Stimulated activated CD8-positive, alpha-beta memory T cell treated with anti-CD3 and anti-CD28 coated beads, Interleukin-4, amount 100 ng/mL, for 24 hours (primary cell): ENCODE measurements at regions not wholly inside any gene's neighbourhood (a gene's known extent, or its start where the extent isn't known, plus 50 kb on each side); places are given as distances from the start of the nearest gene placed in this dataset.
"Not testable (repeated sequence)": the region's sequence is repeated elsewhere in the genome, so short reads cannot be mapped to it uniquely, and the experiment has no call there.

Experiments
- DNase-seq: peaks from one replicate; pipeline ENCODE4 v3.0.0-alpha.2; 2020; ENCODE audit warnings: low read depth

DNA sequence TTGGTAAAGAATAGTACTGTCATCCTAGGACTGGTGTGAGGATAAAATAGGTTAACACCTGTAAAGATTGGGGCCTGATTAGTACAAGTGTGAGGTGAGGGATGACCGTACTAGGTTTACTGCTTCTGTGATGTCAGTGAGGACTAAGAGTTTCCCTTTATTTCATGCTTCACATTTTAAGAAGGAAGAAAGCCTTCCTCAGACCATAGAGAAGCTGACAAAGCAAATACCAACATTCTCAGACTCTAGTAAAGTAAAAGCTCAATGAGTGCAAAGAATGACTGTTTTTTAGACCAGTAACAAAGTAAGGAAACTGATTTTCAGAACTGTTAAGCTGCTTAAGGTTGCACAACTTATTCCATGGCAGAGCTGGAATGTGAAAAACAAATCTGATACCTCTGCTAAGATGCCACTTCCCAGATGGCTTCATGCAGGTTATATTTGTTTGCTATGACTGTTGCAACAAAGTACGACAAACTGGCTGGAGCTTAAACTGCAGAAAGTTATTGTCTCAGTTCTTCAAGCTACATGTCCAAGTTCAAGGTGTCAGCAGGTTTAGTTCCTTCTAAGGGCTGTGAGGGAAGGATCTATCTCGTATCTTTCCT is 354.9 kb downstream of the RSL24D1 start:
- no peak for DNase-seq

GRCh38 chr15:54840621-54841398 is 355.9 kb downstream of the RSL24D1 start:
- DNase-seq: no peak

- DNase-seq: no peak
Observed at GRCh38 chr15:54839379-54839778, 357.4 kb downstream of the RSL24D1 start.

DNA sequence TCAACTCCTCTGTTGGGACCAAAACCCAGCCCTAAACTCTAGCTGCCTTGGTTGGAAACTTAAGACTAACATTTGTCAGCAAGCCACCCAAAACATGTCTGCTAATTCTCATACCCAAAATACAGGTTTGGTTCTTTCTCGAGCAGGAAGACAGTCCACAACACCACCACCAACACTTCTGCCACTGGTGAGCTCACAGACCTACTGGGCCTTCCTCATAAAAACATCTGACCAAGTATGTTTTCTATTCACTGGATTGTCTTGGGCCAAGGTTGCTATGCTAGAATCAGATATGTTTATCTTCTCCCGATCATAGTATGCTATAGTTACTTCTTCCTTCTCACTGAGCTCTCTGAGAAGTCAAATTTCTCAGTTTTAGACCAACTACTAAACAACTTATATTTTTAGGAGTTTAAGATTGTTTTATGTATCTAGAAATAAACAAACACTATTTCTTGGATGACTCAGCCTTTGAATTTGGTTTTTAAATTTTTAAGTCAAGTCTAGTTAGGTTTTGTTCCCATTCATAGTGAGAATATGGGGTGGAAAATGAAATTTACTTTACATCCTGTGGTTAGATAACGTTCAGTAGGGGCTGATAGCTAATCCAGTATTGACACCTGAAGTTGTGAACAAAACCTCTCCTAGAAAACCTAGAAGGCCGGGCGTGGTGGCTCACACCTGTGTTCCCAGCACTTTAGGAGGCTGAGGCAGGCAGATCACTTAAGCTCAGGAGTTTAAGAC is 360.5 kb downstream of the RSL24D1 start:
- DNase-seq: no peak

- DNase-seq: no peak
Observed at GRCh38 chr15:54829821-54830220, 366.9 kb downstream of the RSL24D1 start.

GRCh38 chr15:54820811-54821210 is 375.9 kb downstream of the RSL24D1 start:
- no peak for DNase-seq

DNA sequence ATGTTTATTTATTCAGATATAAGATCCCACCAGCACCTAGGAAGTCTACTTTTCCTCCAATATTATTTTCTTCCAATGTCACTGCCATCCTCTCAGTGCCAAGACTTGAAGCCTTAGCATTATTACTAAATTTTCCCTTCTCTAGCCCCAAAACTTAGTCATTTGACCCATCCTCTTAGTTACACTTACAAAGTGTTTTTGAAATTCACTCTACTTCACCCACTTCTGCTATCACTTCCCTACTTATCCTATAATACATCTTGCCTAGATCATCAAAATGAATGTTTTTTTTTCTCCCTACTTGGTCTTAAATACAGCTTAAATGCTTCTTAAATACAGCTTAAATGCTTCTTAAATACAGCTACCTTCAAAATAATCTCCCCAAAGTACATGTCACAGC is 376.6 kb downstream of the RSL24D1 start:
- no peak for DNase-seq

DNA sequence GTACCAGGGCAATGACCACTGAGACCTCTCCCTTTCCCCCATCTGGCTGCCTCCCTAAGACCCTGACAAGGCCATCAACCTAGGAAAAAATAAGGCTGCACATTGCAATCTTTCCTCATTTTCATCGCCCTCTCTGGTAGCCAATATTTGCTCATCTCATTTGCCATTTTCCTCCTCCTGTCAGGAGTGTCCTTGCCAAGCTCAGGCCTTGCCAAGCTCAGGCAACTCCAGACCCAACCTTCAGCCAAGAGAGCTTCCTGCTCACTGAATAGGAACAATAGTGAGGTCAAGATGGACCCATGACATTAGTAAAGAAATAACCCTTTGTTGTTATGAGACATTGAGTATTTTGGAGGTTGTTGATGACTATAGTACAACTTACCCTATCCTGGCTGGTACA is 380.3 kb downstream of the RSL24D1 start:
- no peak for DNase-seq

- no peak for DNase-seq
Observed at GRCh38 chr15:54815556-54815955, 381.2 kb downstream of the RSL24D1 start.

GRCh38 chr15:54812383-54812782 is 384.4 kb downstream of the RSL24D1 start:
- DNase-seq: no peak

GRCh38 chr15:54810496-54810895 is 386.2 kb downstream of the RSL24D1 start:
- no peak for DNase-seq

DNA sequence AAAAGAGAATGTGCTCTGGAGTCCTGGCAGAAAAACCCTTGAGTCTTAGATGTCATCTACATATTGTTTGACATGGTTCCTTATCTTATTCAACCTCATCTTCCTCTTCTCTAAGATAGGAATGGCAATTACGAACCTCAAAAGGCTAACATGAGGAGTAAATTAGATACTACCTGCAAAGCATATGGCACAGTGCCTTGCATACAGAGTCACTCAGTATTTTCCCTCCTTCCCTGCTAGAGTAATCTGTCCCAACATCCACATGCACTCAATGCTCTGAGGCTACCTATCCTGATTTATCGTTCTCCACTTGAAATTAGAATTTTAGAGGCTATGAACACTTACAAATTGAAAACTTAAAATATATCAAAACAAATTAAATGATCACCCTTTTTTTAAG is 386.7 kb downstream of the RSL24D1 start:
- no peak for DNase-seq

GRCh38 chr15:54808321-54808720 is 388.4 kb downstream of the RSL24D1 start:
- no peak for DNase-seq

GRCh38 chr15:54803987-54804386 is 392.8 kb downstream of the RSL24D1 start:
- DNase-seq: no peak

DNA sequence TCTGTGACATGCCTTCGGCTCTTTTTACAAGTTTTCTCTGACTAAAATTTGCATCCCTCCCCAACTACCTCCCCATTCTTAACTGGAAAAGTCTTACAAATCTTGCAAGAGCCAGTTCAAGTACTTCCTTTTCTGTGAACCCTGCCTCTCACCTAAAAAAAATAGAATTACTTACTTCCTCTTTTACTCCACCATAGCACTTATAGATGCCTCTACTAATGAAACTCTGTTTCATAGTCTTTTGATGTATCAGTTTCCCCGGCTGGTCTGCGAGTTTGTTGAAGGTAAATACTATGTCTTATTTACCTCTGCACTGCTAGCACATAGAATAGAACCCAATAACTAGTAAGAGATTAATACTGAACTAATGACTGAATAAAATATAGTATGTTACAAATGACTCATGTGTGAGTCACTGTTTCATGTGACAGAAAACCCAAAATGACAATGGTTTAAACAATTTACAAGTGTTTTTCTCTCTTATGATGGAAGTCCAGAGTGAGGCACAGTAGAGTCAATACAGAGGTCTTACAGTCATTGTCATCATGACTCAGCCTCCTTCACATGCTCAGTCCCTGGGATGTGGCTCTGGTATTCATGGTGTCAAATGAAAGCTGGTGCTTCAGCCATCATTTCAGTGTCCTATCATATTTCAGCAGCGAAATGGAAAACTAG is 393.5 kb downstream of the RSL24D1 start:
- no peak for DNase-seq

DNA sequence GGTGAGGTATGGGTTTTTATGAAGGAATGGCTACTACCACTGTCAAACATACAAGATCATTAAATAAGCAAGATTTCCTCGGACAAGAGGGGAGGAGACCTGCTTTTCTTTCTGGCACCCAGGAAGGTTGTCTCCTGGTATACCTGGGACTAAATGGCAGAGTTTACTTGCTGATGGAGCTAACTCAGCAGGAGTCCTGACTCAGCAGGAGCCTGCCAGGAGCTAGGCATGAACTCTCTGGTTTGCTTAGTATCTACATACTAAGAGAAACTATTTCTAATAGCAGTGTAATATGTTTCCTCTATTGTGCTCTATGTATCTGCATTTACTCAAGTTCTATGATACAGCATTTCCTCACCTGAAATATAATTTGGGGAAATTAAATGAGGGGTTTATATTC is 404.2 kb downstream of the RSL24D1 start:
- no peak for DNase-seq

- DNase-seq: no peak
Observed at GRCh38 chr15:54790693-54791092, 406.0 kb downstream of the RSL24D1 start.

- DNase-seq: no peak
Observed at GRCh38 chr15:54789376-54789775, 407.4 kb downstream of the RSL24D1 start.

GRCh38 chr15:54781220-54781619 is 415.5 kb downstream of the RSL24D1 start:
- not testable (repeated sequence) for DNase-seq

- DNase-seq: no peak
Observed at GRCh38 chr15:54779271-54779670, 417.5 kb downstream of the RSL24D1 start.

- no peak for DNase-seq
Observed at GRCh38 chr15:54776410-54776809, 420.3 kb downstream of the RSL24D1 start.

DNA sequence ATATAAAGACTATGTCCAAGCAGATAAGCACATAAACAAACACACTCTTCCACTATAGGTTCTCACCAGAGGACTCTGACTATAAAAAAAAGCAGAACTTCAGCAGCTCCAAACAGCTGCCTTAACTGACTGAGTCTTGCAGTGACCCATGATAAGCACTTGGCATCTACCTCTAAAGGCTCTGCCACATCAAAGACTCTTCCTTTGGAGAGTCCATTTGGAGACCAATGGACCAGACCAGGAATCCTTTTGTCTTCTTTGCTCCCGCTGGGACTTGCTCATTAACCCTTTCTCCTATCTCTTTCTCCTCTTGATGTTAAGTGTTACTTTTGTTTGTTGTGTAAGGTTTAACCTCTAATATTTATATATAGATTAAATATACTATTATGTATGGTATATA is 424.1 kb downstream of the RSL24D1 start:
- no peak for DNase-seq

DNA sequence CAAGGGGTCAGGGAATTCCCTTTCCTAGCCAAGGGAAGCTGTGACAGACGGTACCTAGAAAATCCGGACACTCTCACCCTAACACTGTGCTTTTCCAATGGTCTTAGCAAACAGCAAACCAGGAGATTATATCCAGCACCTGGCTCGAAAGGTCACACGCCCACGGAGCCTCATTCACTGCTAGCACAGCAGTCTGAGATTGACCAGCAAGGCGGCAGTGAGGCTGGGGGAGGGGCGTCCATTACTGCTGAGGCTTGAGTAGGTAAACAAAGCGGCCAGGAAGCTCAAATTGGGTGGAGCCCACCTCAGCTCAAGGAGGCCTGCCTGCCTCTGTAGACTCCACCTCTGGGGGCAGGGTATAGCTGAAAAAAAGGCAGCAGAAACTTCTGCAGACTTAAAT is 447.3 kb downstream of the RSL24D1 start:
- DNase-seq: not testable (repeated sequence)
